Activated CD4-positive, alpha-beta T cell treated with anti-CD3 and anti-CD28 coated beads, Interleukin-2, Interleukin-4, amounts not matched to agents 100 ng/mL and 50 ng/mL, durations not matched to agents 16 hours and 8 hours (primary cell): ENCODE measurements at regions not wholly inside any gene's neighbourhood (a gene's known extent, or its start where the extent isn't known, plus 50 kb on each side); places are given as distances from the start of the nearest gene placed in this dataset.
"Not testable (repeated sequence)": the region's sequence is repeated elsewhere in the genome, so short reads cannot be mapped to it uniquely, and the experiment has no call there.

Experiments
- DNase-seq: peaks from one replicate; pipeline ENCODE4 v3.0.0-alpha.2; 2020; ENCODE audit warnings: low spot score

- DNase-seq: no peak
These were observed 327.6 kb upstream of the HTR1E start for GRCh38 chr6:86609549-86610388.

- not testable (repeated sequence) for DNase-seq
These were observed 334.0 kb upstream of the HTR1E start for GRCh38 chr6:86603364-86603763.

GRCh38 chr6:86602093-86602492 lies 335.2 kb upstream of the HTR1E start:
- DNase-seq: not testable (repeated sequence)

GRCh38 chr6:86598969-86599368 lies 338.4 kb upstream of the HTR1E start:
- DNase-seq: not testable (repeated sequence)

- no peak for DNase-seq
These were observed 341.7 kb upstream of the HTR1E start for GRCh38 chr6:86595641-86596040.

- no peak for DNase-seq
These were observed 351.1 kb upstream of the HTR1E start for GRCh38 chr6:86586195-86586594.

- no peak for DNase-seq
These were observed 355.5 kb upstream of the HTR1E start for GRCh38 chr6:86581833-86582232.

GRCh38 chr6:86563197-86563596 lies 374.1 kb upstream of the HTR1E start:
- DNase-seq: no peak

- no peak for DNase-seq
These were observed 379.0 kb upstream of the HTR1E start for GRCh38 chr6:86558318-86558717.

- DNase-seq: no peak
These were observed 400.0 kb upstream of the HTR1E start for GRCh38 chr6:86537292-86537861.

- no peak for DNase-seq
These were observed 401.2 kb upstream of the HTR1E start for GRCh38 chr6:86536121-86536520.

GRCh38 chr6:86535100-86535499 lies 402.2 kb upstream of the HTR1E start:
- DNase-seq: no peak

GRCh38 chr6:86529635-86530034 lies 407.7 kb upstream of the HTR1E start:
- no peak for DNase-seq

- no peak for DNase-seq
These were observed 411.1 kb upstream of the HTR1E start for GRCh38 chr6:86526238-86526637.

- no peak for DNase-seq
These were observed 421.2 kb upstream of the HTR1E start for GRCh38 chr6:86516087-86516486.

- DNase-seq: no peak
These were observed 425.4 kb upstream of the HTR1E start for GRCh38 chr6:86511962-86512361.

GRCh38 chr6:86508230-86508629 lies 429.1 kb upstream of the HTR1E start:
- no peak for DNase-seq

- DNase-seq: no peak
These were observed 434.8 kb upstream of the HTR1E start for GRCh38 chr6:86502497-86502896.

GRCh38 chr6:86500035-86500434 lies 437.3 kb upstream of the HTR1E start:
- no peak for DNase-seq

- DNase-seq: not testable (repeated sequence)
These were observed 448.3 kb upstream of the HTR1E start for GRCh38 chr6:86489042-86489441.

GRCh38 chr6:86487660-86488221 lies 449.6 kb upstream of the HTR1E start:
- no peak for DNase-seq

- not testable (repeated sequence) for DNase-seq
These were observed 459.0 kb upstream of the HTR1E start for GRCh38 chr6:86478316-86478715.

- DNase-seq: no peak
These were observed 459.7 kb upstream of the HTR1E start for GRCh38 chr6:86477500-86478148.
